ENCODE measurements at regions not wholly inside any gene's neighbourhood (a gene's known extent, or its start where the extent isn't known, plus 50 kb on each side); places are given as distances from the start of the nearest gene placed in this dataset.

DNA sequence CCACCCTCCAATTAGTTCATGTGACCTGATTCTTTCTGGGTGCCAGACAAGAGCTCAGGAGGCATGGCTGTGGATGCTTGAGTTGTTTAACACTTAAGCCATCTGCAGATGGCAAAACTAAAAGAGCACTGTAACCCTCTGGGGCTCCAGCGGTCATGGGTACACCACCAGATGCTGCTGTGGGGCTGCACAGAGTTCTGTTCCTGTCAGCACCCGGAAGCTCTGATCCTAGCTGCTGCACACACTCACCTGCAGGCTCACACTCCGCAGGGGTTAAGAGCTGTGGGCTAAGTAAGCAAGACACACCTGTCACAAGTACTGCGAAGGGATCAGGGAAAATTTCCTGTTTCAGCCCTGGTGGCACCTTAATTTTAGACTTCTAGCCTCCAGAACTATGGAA, 307.8 kb downstream of the C11orf87 start:
- WGBS, 2 donors: 89 to 91% methylated on average over 4 of the region's 4 CpGs
- no peak overlapping the region for H3K4me3 ChIP-seq (ENCODE audit: low read depth, poor library complexity, severe bottlenecking)
- TF ChIP-seq POLR2A (IDR thresholded peaks at IDR 0.05) (no peak), CTCF (IDR thresholded peaks at IDR 0.05) (no peak)
- no peak for DNase-seq (ENCODE audit: low spot score in 2 of 2)
- intact Hi-C loops (cut with DNase I; ENCODE audit: low total_unique reads): no loop called here

DNA sequence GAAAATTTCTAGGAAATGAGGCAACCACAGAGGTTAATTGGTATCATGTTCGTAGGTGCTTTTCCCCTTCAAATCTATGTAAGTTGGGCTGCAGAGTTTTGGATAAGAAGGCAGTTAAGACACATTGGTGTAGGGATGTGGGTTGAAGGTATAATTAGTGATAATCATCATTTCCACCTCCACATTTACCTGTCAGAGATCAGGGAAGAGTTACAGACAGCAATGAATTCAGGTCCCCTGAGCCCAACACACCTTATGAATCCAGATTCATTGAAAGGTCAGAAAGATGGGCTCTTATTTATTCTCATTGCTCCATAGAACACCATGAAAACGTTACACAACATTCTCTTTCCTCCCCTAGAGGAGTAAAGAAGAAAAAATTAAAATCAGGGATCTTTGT, 308.7 kb downstream of the C11orf87 start:
- no peak for DNase-seq (ENCODE audit: low spot score in 2 of 2)
- 72 to 75% methylated on average over 2 of the region's 2 CpGs for WGBS, 2 donors
- no peak for TF ChIP-seq POLR2A (IDR thresholded peaks at IDR 0.05)
- no peak for TF ChIP-seq CTCF (IDR thresholded peaks at IDR 0.05)
- intact Hi-C loops (cut with DNase I; ENCODE audit: low total_unique reads): no loop called here
- H3K4me3 ChIP-seq (ENCODE audit: low read depth, poor library complexity, severe bottlenecking): no peak overlapping the region

DNA sequence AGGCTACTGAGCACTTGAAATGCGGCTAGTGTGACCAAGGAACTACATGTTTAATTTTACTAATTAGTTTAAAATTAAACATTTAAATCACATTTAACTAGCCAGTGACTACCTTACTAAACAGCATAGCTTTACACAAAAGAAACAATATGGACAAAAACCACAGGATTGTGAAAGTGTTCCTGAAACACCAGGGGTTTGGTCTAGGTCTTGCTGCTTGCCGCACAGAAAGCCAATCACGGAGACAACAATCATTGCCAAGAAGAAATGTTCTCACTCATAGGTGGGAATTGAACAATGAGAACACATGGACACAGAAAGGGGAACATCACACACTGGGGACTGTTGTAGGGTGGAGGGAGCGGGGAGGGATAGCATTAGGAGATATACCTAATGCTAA, 309.5 kb downstream of the C11orf87 start:
- 72 to 90% methylated on average over 4 of the region's 4 CpGs for WGBS, 2 donors
- intact Hi-C loops (cut with DNase I; ENCODE audit: low total_unique reads): no loop called here
- H3K4me3 ChIP-seq (ENCODE audit: low read depth, poor library complexity, severe bottlenecking): no peak overlapping the region
- no peak for DNase-seq (ENCODE audit: low spot score in 2 of 2)
- TF ChIP-seq CTCF (IDR thresholded peaks at IDR 0.05) (no peak), POLR2A (IDR thresholded peaks at IDR 0.05) (no peak)

DNA sequence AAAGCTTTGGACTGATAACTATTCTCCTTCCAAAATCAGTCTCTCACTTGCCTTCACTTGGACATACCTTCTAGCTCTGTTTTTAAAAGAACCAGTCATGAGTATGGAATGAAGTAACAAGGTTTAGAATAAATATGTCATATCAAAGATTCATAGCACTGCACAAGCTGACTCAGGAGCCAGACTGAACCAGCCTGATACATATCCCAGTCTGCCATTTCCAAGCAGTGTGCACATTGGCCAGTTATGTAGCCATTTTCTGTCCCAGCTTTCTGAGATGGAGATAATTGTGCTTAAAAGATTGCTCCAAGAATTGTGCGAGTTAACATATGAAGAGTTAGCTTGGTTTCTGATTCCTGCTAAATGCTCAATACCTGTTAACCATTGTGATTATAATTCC, 311.3 kb downstream of the C11orf87 start:
- intact Hi-C loops (cut with DNase I; ENCODE audit: low total_unique reads): no loop called here
- DNase-seq (ENCODE audit: low spot score in 2 of 2): no peak
- WGBS, 2 donors: 93 to 100% methylated on average over 1 of the region's 1 CpG
- H3K4me3 ChIP-seq (ENCODE audit: low read depth, poor library complexity, severe bottlenecking): no peak overlapping the region
- no peak for TF ChIP-seq CTCF (IDR thresholded peaks at IDR 0.05)
- TF ChIP-seq POLR2A (IDR thresholded peaks at IDR 0.05): no peak

DNA sequence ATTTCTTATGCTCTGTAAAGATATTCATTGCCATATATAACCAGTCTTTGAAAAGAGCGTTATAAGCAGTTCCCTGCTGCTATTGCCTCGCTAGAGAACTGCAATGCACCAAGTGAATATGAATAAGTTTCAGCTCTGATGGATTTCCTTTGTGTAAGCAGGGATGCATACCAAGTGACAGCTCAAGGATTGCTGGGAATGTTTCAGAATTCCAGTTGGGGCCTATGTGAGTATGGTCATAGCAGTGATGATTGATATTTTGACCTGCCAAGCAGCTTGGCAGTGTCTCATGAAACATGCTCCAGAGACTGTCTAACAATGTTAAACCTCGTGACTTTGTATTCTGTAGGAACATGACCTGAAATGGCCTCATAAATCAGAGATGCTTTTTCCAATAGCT, 312.6 kb downstream of the C11orf87 start:
- intact Hi-C loops (cut with DNase I; ENCODE audit: low total_unique reads): no loop called here
- no peak for DNase-seq (ENCODE audit: low spot score in 2 of 2)

More for the DNA sequence above, 312.6 kb downstream of the C11orf87 start:
- no peak overlapping the region for H3K4me3 ChIP-seq (ENCODE audit: low read depth, poor library complexity, severe bottlenecking)
- TF ChIP-seq POLR2A (IDR thresholded peaks at IDR 0.05): no peak
- no peak for TF ChIP-seq CTCF (IDR thresholded peaks at IDR 0.05)
- 37 to 52% methylated on average over 3 of the region's 3 CpGs for WGBS, 2 donors
